ENCODE measurements at regions not wholly inside any gene's neighbourhood (a gene's known extent, or its start where the extent isn't known, plus 50 kb on each side); places are given as distances from the start of the nearest gene placed in this dataset.

GRCh38 chr18:25827961-25828561 lies 262.4 kb downstream of the SS18 start:
- no peak overlapping the region for H3K27ac ChIP-seq (ENCODE audit: insufficient read depth, low read length)
- H3K4me1 ChIP-seq (ENCODE audit: control insufficient read depth, extremely low read depth, insufficient read depth, low read length) = no peaks in the 10 kb centered on the region
- no peaks in the 10 kb centered on the region for H3K9me3 ChIP-seq (ENCODE audit: control insufficient read depth, insufficient read depth, low read depth, low read length)
- H3K4me2 ChIP-seq (ENCODE audit: extremely low read depth, insufficient read depth, low read length) = no peak overlapping the region
- H3K4me3 ChIP-seq (replicated peaks in 1 of 4; ENCODE audit: control extremely low read depth in 1 of 4, insufficient read depth in 1 of 4, low read depth in 3 of 4, low read length in 4 of 4) = no peak overlapping the region
- no peak overlapping the region for H2AFZ ChIP-seq (ENCODE audit: low read length)
- H3K79me2 ChIP-seq (ENCODE audit: control insufficient read depth, insufficient read depth, low read length) = no peaks in the 10 kb centered on the region
- no peaks in the 10 kb centered on the region for H3K36me3 ChIP-seq (ENCODE audit: control insufficient read depth, insufficient read depth, low read length)
- DNase-seq (ENCODE audit: low read depth in 2 of 2) = peak; percentile 25 to 77
- no peak for TF ChIP-seq EZH2 (IDR thresholded peaks at IDR 0.05; ENCODE audit: low read length, missing control alignments)
- TF ChIP-seq, protein P1, sequence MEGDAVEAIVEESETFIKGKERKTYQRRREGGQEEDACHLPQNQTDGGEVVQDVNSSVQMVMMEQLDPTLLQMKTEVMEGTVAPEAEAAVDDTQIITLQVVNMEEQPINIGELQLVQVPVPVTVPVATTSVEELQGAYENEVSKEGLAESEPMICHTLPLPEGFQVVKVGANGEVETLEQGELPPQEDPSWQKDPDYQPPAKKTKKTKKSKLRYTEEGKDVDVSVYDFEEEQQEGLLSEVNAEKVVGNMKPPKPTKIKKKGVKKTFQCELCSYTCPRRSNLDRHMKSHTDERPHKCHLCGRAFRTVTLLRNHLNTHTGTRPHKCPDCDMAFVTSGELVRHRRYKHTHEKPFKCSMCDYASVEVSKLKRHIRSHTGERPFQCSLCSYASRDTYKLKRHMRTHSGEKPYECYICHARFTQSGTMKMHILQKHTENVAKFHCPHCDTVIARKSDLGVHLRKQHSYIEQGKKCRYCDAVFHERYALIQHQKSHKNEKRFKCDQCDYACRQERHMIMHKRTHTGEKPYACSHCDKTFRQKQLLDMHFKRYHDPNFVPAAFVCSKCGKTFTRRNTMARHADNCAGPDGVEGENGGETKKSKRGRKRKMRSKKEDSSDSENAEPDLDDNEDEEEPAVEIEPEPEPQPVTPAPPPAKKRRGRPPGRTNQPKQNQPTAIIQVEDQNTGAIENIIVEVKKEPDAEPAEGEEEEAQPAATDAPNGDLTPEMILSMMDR (conservative IDR thresholded peaks at IDR 0.05 in 1 of 2, IDR thresholded peaks at IDR 0.05 in 1 of 2; ENCODE audit: low read depth in 1 of 2, low read length in 2 of 2) = no peak
- H3K27me3 ChIP-seq (ENCODE audit: control insufficient read depth, insufficient read depth, low read length) = no peaks in the 10 kb centered on the region
- no peaks in the 10 kb centered on the region for H4K20me1 ChIP-seq (ENCODE audit: control insufficient read depth, extremely low read depth, insufficient read depth, low read length)
- no peak overlapping the region for H3K9ac ChIP-seq (ENCODE audit: insufficient read depth, low read length)

- no peak for TF ChIP-seq EZH2 (IDR thresholded peaks at IDR 0.05; ENCODE audit: low read length, missing control alignments)
- TF ChIP-seq, protein P1 (conservative IDR thresholded peaks at IDR 0.05 in 1 of 2, IDR thresholded peaks at IDR 0.05 in 1 of 2; ENCODE audit: low read depth in 1 of 2, low read length in 2 of 2) = no peak
- no peaks in the 10 kb centered on the region for H3K27me3 ChIP-seq (ENCODE audit: control insufficient read depth, insufficient read depth, low read length)
- H3K9ac ChIP-seq (ENCODE audit: insufficient read depth, low read length) = no peak overlapping the region
- H3K4me2 ChIP-seq (ENCODE audit: extremely low read depth, insufficient read depth, low read length) = no peak overlapping the region
- H3K36me3 ChIP-seq (ENCODE audit: control insufficient read depth, insufficient read depth, low read length) = no peaks in the 10 kb centered on the region
- no peaks in the 10 kb centered on the region for H3K4me1 ChIP-seq (ENCODE audit: control insufficient read depth, extremely low read depth, insufficient read depth, low read length)
- no peak overlapping the region for H3K27ac ChIP-seq (ENCODE audit: insufficient read depth, low read length)
- H3K79me2 ChIP-seq (ENCODE audit: control insufficient read depth, insufficient read depth, low read length) = no peaks in the 10 kb centered on the region
- DNase-seq (ENCODE audit: low read depth in 2 of 2) = peak; percentile 23 to 43
- H2AFZ ChIP-seq (ENCODE audit: low read length) = no peak overlapping the region
- no peaks in the 10 kb centered on the region for H3K9me3 ChIP-seq (ENCODE audit: control insufficient read depth, insufficient read depth, low read depth, low read length)
- H3K4me3 ChIP-seq (replicated peaks in 1 of 4; ENCODE audit: control extremely low read depth in 1 of 4, insufficient read depth in 1 of 4, low read depth in 3 of 4, low read length in 4 of 4) = no peak overlapping the region
- H4K20me1 ChIP-seq (ENCODE audit: control insufficient read depth, extremely low read depth, insufficient read depth, low read length) = no peaks in the 10 kb centered on the region
Measured at GRCh38 chr18:25827228-25827627, 263.2 kb downstream of the SS18 start.

GRCh38 chr18:25826823-25827222 lies 263.6 kb downstream of the SS18 start:
- Histone ChIP-seq H3K9ac (ENCODE audit: insufficient read depth, low read length) (no peak overlapping the region), H3K27ac (ENCODE audit: insufficient read depth, low read length) (no peak overlapping the region), H3K79me2 (ENCODE audit: control insufficient read depth, insufficient read depth, low read length) (no peaks in the 10 kb centered on the region)

More at GRCh38 chr18:25826823-25827222, 263.6 kb downstream of the SS18 start:
- Histone ChIP-seq H3K4me2 (ENCODE audit: extremely low read depth, insufficient read depth, low read length) (no peak overlapping the region), H2AFZ (ENCODE audit: low read length) (no peak overlapping the region), H3K4me1 (ENCODE audit: control insufficient read depth, extremely low read depth, insufficient read depth, low read length) (no peaks in the 10 kb centered on the region), H4K20me1 (ENCODE audit: control insufficient read depth, extremely low read depth, insufficient read depth, low read length) (no peaks in the 10 kb centered on the region), H3K4me3 (replicated peaks in 1 of 4; ENCODE audit: control extremely low read depth in 1 of 4, insufficient read depth in 1 of 4, low read depth in 3 of 4, low read length in 4 of 4) (no peak overlapping the region), H3K27me3 (ENCODE audit: control insufficient read depth, insufficient read depth, low read length) (no peaks in the 10 kb centered on the region), H3K36me3 (ENCODE audit: control insufficient read depth, insufficient read depth, low read length) (no peaks in the 10 kb centered on the region), H3K9me3 (ENCODE audit: control insufficient read depth, insufficient read depth, low read depth, low read length) (no peaks in the 10 kb centered on the region)
- no peak for DNase-seq (ENCODE audit: low read depth in 2 of 2)
- TF ChIP-seq, protein P1 (conservative IDR thresholded peaks at IDR 0.05 in 1 of 2, IDR thresholded peaks at IDR 0.05 in 1 of 2; ENCODE audit: low read depth in 1 of 2, low read length in 2 of 2) = no peak
- TF ChIP-seq EZH2 (IDR thresholded peaks at IDR 0.05; ENCODE audit: low read length, missing control alignments) = no peak
